ENCODE measurements at regions not wholly inside any gene's neighbourhood (a gene's known extent, or its start where the extent isn't known, plus 50 kb on each side); places are given as distances from the start of the nearest gene placed in this dataset.

DNA sequence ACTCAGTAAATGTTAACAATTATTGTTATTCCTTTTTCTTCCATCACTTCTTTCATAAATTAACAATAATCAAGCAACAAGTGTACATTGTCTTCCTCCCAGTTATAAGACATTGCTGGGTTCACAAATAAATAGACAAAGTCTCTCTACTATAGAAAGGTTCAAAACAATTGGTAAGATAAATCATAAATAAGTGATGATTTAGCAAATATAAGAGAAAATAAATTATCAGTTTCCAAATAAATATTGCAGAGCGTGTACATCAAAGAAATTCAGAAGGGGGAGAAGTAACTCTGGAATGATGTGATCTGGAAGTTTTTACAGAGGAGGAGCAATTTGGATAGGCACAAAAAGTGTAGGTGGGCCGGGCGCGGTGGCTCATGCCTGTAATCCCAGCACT is 114.2 kb downstream of the BASP1 start:
- Histone ChIP-seq H3K18ac (ENCODE audit: low read depth, low read length) (no peak overlapping the region), H2AK9ac (replicated peaks; ENCODE audit: low read depth, low read length, poor library complexity) (no peak overlapping the region), H3K9ac (ENCODE audit: low read depth, low read length) (no peak overlapping the region), H2BK15ac (ENCODE audit: low read depth, low read length) (no peak overlapping the region), H3K79me1 (ENCODE audit: low read depth in 1 of 2, low read length in 2 of 2) (no peaks in the 10 kb centered on the region), H2BK120ac (ENCODE audit: low read depth, low read length) (no peak overlapping the region), H2BK5ac (ENCODE audit: low read depth, low read length, poor library complexity, severe bottlenecking) (no peak overlapping the region), H3K4me1 (ENCODE audit: control insufficient read depth, insufficient read depth, low read length) (0 out of 2 replicates have a peak, but pooled peaks cover 1% of the 10 kb centered on the region), H3K14ac (replicated peaks; ENCODE audit: low read depth, low read length) (no peak overlapping the region), H4K5ac (ENCODE audit: low read depth, low read length) (no peak overlapping the region), H3K4ac (ENCODE audit: low read depth, low read length) (no peak overlapping the region), H3K9me3 (ENCODE audit: control insufficient read depth, insufficient read depth, low read length) (no peaks in the 10 kb centered on the region; the same call in 1 of the 2 replicates), H4K91ac (ENCODE audit: insufficient read depth, low read depth, low read length) (no peak overlapping the region), H3K9me1 (ENCODE audit: insufficient read depth, low read length) (no peaks in the 10 kb centered on the region), H3K36me3 (ENCODE audit: control insufficient read depth, insufficient read depth, low read length) (no peaks in the 10 kb centered on the region), H3K56ac (ENCODE audit: extremely low read depth, insufficient read depth, low read length) (no peak overlapping the region), H4K8ac (ENCODE audit: low read depth in 2 of 2, low read length in 2 of 2) (no peak overlapping the region), H3K4me2 (ENCODE audit: low read depth, low read length) (no peak overlapping the region), H2AFZ (replicated peaks; ENCODE audit: low read length, poor library complexity) (no peak overlapping the region), H3K23ac (ENCODE audit: low read depth, low read length) (no peak overlapping the region), H2BK20ac (ENCODE audit: low read depth, low read length) (no peak overlapping the region), H3K4me3 (ENCODE audit: insufficient read depth, low read depth, low read length) (no peak overlapping the region), H2AK5ac (ENCODE audit: low read depth, low read length) (no peak overlapping the region), H3K27me3 (ENCODE audit: control insufficient read depth, insufficient read depth, low read length) (no peaks in the 10 kb centered on the region; the same call in 1 of the 2 replicates), H4K20me1 (ENCODE audit: insufficient read depth, low read length) (no peaks in the 10 kb centered on the region), H3K27ac (ENCODE audit: insufficient read depth, low read length) (no peak overlapping the region)
- ChIA-PET CTCF (no interaction called here), POLR2A (ENCODE audit: unreplicated experiment) (no interaction called here)
- in situ Hi-C loops (cut with MboI; ENCODE audit: low sequenced_read_pairs) (no loop called here), dilution Hi-C loops (cut with HindIII; ENCODE audit: low sequenced_read_pairs, unreplicated experiment) (no loop called here), intact Hi-C loops (cut with micrococcal nuclease) (no loop called here)
- WGBS, 2 experiments (ENCODE audit: extremely low coverage in 2 of 2, insufficient read length in 1 of 2): no CpG with 5 or more reads among the region's 4 CpGs
- TF ChIP-seq MAFK (IDR thresholded peaks at IDR 0.05; ENCODE audit: low read depth, low read length): peak; percentile 64
- no peak for TF ChIP-seq FOS (IDR thresholded peaks at IDR 0.05; ENCODE audit: low read depth, low read length)
- DNase-seq (no peak), ATAC-seq (ENCODE audit: low read depth) (no peak)
- BruUV-seq (replicated peaks): no TSS peak

All from IMR-90 (cell line).